GM18951 (cell line): ENCODE measurements at regions not wholly inside any gene's neighbourhood (a gene's known extent, or its start where the extent isn't known, plus 50 kb on each side); places are given as distances from the start of the nearest gene placed in this dataset.

Source experiments
- POLR2A ChIP-seq: IDR thresholded peaks from 4 replicates; pipeline ENCODE4 v1.6.1; 2011; ENCODE audit warnings: mild to moderate bottlenecking; ENCODE audit not compliant: insufficient read length, insufficient read depth; ENCODE audit errors: extremely low read depth
- in situ Hi-C: fragments of 300-500 bp; cut with MboI; formaldehyde crosslinking; loops from one replicate; pipeline ENCODE4 v1.12.0; 2022; ENCODE audit warnings: low sequenced_read_pairs, mixed read lengths, inconsistent platforms; ENCODE audit not compliant: unreplicated experiment

DNA sequence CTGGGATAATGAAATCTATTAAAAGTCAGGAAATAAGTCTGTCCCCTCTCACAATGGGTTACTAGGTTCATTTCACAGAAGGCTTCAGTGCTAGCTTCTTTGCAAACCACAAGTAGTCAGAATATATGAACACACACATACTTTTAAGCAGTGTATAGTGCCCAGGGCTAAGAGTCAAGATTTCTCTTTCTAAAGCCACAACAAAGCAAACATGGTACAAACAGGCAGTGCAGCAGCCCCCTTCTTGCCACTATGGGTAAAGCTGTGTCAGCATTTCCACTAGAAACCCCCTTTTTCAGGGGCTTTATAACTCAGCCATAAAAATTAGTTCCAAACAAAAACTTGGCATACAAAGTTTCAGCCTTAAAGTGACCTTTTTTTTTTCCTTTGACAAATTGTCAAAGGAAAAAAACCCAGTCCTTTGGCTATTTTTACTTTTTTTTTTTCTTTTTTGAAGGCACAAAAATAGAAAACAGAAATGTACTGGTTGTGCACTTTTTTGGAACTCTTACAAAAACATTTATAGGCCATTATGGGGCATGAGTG is 315.4 kb downstream of the LMO4 start:
- no peak for TF ChIP-seq POLR2A
- in situ Hi-C loops: no loop called here

- in situ Hi-C loops: no loop called here
These were observed 316.0 kb downstream of the LMO4 start for GRCh38 chr1:87644579-87645190.

GRCh38 chr1:87647430-87648177 is 318.9 kb downstream of the LMO4 start:
- in situ Hi-C loops: no loop called here
- no peak for TF ChIP-seq POLR2A

More at GRCh38 chr1:87644579-87645190, 316.0 kb downstream of the LMO4 start:
- no peak for TF ChIP-seq POLR2A

GRCh38 chr1:87648323-87649119 is 319.8 kb downstream of the LMO4 start:
- no peak for TF ChIP-seq POLR2A
- in situ Hi-C loops: no loop called here

DNA sequence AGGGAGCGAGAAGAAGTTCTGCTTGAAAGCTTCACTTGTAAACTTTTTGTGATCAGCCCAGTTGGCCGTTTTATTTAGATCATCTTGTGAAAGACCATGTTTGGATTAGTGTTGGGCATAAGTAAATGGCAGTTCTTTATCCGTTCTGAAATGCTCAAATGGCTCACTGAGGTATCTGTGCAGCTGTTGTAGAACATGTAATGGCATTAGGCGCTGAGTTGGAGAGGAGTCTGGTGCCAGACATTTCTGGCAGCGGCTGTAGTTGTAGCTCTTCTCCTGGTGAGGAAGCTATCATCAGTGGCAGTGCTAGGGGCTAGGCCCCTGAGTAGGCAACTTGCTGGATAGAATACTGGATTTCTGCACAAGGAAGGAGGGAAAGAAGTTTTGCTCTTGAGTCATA is 321.6 kb downstream of the LMO4 start:
- in situ Hi-C loops: no loop called here
- TF ChIP-seq POLR2A: no peak

DNA sequence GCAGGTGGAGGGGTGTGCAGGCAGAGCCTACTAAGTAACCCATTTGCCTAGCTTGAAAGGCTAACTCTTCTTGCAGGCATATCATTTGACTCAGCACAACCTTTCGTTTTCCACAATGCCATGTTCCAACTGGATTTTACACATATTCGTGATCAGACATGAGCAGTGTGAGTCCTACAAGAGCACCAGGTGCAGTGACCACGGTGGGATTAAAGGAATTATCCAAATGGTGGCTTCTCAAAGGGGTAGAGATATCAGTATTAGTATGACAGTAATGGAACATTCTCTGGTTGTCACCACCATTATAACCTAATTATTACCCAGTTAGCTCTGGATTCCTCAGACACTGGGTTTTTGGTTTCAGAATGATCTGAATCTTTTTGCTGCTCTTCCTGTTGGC is 323.5 kb downstream of the LMO4 start:
- TF ChIP-seq POLR2A: no peak
- in situ Hi-C loops: no loop called here

DNA sequence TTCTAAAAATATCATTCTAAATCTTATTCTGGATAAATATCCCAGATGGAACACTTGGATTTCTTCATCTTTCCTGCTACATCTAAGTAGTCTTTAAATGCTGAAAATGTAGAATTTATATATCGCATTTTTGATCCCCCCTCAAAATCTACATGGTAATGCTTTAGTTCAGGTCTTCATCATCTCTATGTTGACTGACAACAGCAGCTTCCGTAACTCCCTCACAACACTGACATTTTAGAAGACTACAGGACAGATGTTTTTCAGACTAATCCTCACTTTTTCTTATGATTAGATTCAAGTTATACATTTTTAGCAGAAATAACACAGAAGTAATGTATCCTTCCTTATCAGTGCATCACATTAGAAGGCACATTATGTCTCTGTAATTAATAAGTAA is 336.5 kb downstream of the LMO4 start:
- TF ChIP-seq POLR2A: no peak
- in situ Hi-C loops: no loop called here

DNA sequence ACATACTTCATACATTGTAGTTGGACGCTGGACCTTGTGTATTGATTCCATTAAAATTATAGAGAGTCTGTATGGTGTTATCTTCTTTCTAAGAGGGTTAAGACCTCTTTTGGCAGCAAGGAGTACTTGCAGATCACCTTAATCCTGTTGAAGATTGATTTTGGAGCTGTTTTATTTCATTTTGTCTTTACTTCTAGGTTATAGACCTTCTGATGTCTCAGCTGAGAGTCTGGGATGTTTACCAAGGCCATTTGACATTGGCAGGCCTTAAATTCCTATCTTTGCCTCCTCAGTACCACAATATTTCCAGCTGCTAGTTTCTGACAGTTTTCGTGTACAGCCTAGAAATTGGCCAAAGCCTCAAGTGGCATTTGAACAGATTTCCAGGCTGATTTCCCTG is 338.0 kb downstream of the LMO4 start:
- in situ Hi-C loops: no loop called here
- no peak for TF ChIP-seq POLR2A

DNA sequence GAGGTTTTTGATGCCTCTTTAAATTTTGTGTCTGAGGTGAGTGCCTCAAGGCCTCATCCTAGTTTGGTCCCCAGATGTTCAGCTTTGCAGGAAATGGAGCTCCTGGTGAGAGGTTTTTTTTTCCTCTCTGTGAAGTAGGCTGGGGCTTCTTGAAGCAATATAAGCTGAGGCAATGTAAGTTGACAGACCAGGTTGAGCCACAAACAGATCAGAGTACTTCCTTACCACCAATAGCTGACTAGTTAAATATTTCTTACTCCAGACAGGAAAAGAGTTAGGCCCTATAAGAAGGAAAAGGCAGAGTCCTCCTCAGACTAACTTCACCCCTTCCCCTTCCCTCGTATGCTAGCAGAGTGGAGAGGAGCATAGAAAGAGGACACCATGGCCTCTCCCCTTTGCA is 341.0 kb downstream of the LMO4 start:
- TF ChIP-seq POLR2A: no peak
- in situ Hi-C loops: no loop called here

GRCh38 chr1:87673309-87673708 is 344.6 kb downstream of the LMO4 start:
- in situ Hi-C loops: no loop called here
- TF ChIP-seq POLR2A: no peak

GRCh38 chr1:87673748-87674147 is 345.1 kb downstream of the LMO4 start:
- no peak for TF ChIP-seq POLR2A
- in situ Hi-C loops: no loop called here

- TF ChIP-seq POLR2A: no peak
- in situ Hi-C loops: no loop called here
These were observed 346.1 kb downstream of the LMO4 start for GRCh38 chr1:87674791-87675190.

- TF ChIP-seq POLR2A: no peak
- in situ Hi-C loops: no loop called here
These were observed 349.6 kb downstream of the LMO4 start for GRCh38 chr1:87678266-87678665.
